GM10266 (cell line): ENCODE measurements at regions not wholly inside any gene's neighbourhood (a gene's known extent, or its start where the extent isn't known, plus 50 kb on each side); places are given as distances from the start of the nearest gene placed in this dataset.

Source experiments
- DNase-seq: peaks from one replicate; pipeline ENCODE4 v3.0.0; 2012; ENCODE audit errors: extremely low spot score
- TF ChIP-seq, protein P1 (sequence below): IDR thresholded peaks from 2 replicates; pipeline ENCODE4 v1.5.1; 2012; ENCODE audit warnings: mild to moderate bottlenecking, low read depth; ENCODE audit not compliant: control insufficient read depth, insufficient read depth; ENCODE audit errors: missing control alignments

DNA sequence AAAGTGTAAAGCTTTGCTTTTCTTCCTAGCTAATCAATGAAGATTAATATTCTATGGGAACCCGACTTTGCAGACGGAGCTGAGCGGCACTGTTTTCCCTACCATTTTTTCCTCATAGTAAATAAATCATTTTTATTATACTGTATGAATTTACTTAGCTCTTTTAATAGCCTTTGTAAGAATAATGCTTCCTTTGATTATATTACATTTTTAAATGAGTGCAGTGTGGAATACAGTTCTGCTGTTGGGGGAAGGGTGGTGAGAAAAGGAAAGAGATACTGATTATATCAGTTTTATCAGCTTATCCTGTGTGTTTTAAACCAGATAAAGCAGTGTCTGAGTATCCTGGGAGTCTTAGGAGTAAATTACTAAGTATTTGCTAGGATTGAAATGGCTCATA lies 221.4 kb upstream of the RBFOX1 start:
- TF ChIP-seq, protein P1, sequence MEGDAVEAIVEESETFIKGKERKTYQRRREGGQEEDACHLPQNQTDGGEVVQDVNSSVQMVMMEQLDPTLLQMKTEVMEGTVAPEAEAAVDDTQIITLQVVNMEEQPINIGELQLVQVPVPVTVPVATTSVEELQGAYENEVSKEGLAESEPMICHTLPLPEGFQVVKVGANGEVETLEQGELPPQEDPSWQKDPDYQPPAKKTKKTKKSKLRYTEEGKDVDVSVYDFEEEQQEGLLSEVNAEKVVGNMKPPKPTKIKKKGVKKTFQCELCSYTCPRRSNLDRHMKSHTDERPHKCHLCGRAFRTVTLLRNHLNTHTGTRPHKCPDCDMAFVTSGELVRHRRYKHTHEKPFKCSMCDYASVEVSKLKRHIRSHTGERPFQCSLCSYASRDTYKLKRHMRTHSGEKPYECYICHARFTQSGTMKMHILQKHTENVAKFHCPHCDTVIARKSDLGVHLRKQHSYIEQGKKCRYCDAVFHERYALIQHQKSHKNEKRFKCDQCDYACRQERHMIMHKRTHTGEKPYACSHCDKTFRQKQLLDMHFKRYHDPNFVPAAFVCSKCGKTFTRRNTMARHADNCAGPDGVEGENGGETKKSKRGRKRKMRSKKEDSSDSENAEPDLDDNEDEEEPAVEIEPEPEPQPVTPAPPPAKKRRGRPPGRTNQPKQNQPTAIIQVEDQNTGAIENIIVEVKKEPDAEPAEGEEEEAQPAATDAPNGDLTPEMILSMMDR = no peak
- DNase-seq = no peak

DNA sequence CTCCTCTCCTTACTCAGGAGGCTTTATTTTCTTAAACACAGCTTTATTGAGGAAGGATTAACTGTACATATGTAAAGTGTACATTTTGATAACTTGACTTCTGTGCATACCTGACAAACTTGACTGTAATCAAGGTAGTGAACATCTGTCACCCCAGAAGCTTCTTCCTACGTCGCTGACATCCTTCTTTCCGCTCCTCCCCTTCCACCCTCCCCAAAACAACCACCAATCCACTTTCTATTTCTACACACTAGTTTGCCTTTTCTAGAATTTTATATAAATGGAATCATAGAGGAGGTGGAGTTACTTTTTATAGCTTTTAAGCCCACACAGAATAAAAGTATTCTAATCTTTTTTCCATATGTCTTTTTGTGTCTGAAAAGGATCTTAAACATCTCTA lies 225.2 kb upstream of the RBFOX1 start:
- TF ChIP-seq, protein P1 = no peak
- DNase-seq = no peak

DNA sequence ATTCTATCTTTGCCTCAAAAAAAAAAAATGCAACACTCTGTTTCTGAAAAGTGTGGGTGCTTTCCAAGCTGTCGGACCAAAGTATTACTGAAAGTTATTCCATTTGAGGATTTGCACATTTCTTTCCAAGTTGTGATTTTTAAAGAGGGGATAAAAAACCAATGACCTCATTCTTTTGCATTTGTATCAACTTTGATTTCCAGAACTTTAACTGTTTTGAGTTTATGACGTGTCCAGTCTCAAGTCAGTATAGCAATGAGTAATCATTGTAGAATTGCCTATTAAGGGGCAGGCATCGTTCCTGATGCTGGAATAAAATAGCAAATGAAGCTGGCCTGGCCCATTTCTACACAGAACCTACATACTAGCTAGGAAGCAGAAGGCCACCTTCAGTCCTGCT lies 229.6 kb upstream of the RBFOX1 start:
- no peak for DNase-seq
- TF ChIP-seq, protein P1 = no peak

DNA sequence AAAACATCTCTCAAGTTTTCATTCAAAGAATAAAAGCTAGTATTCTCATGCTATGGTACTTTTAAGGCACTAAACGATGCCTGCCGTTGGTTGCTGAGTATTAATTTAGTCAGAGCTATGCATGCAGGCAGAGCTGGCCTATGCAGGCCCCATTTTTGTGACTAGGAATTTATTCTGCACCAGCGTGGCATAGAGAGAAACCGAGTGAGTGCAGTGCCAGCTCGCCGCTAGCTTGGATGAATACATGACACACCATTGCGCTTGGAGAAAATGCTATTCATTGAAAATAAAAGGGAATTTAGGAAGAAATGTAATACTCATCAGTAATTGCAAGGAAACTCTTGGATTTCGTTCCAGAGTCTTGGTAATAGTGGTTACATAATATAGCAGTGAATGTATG lies 231.6 kb upstream of the RBFOX1 start:
- no peak for DNase-seq
- TF ChIP-seq, protein P1 = no peak

DNA sequence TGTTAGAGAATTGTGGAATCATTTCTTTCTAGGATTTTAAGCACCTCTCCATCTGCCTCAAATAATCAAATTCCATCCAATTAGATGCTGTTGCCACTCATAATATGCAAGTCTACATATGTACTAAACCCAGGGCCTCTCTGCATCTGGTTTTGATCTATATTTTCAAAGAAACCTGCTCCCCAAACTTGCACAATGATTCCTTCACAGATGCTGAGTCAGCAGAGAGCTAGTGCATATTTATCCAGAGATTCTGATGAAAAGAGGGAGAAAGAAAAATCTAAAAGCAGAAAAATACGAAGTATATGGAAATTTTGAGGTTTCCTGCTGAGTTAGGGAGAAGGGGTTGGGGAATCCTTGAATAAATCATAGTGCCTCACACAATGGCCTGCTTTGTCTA lies 235.1 kb upstream of the RBFOX1 start:
- TF ChIP-seq, protein P1 = no peak
- no peak for DNase-seq

DNA sequence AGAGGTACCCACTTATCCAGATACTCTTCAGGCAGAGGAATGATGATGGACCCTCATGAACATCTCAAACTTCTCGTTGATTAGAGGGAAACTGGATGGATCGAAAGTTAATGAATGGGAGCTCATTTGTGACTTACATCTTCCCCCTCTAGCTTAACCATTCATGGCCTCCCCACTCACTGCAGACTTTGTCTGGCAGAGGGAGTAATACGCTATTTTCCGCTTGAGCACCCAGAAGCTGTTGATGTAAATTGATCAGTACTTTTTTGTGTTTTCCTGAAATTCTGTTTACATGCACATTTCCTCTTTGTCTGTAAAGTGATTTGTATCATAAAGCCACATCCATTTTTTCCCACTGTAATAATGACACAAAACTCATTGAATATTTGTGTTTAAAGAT lies 239.1 kb upstream of the RBFOX1 start:
- DNase-seq = no peak
- TF ChIP-seq, protein P1 = no peak

DNA sequence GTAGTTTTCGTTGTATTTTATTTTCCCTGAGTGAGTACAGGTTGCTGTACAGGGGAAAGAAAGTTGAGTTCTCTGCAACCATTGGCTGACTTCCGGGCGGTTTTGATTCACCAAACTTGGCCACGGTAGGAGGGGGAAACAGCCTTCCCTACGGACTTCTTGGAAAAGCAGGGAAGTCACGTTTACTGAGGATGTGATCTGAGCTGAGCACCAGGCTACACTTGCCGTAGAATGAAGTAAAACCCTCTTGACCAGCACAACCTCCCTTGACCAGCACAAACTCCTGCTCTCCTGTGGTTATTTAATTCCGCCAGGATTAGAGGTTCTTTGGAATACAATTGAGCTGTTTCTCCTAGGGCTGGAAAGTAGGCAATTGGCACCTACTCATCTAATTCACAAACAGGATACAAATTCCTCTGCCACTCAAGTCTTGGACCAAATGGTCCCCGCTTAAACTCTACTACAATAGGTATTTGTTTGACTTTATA lies 242.0 kb upstream of the RBFOX1 start:
- no peak for DNase-seq

More for the DNA sequence above, 242.0 kb upstream of the RBFOX1 start:
- TF ChIP-seq, protein P1 = no peak
